RWPE1 (cell line): ENCODE measurements at regions not wholly inside any gene's neighbourhood (a gene's known extent, or its start where the extent isn't known, plus 50 kb on each side); places are given as distances from the start of the nearest gene placed in this dataset.
"Not testable (repeated sequence)": the region's sequence is repeated elsewhere in the genome, so short reads cannot be mapped to it uniquely, and the experiment has no call there.

Experiments
- CTCF ChIA-PET: fragments of 350-600 bp; sonication (Branson Sonifier 250); formaldehyde crosslinking; extraction: SDS; loops from one replicate; lab custom pipeline; 2021; lab: Yijun Ruan, JAX
- POLR2A ChIA-PET: fragments of 400-600 bp; formaldehyde crosslinking; extraction: SDS; loops from one replicate; lab custom pipeline; 2020; ENCODE audit warnings: antibody characterized with exemption; ENCODE audit not compliant: low non-redundant PET; lab: Yijun Ruan, JAX
- DNase-seq: peaks from one replicate; pipeline ENCODE4 v3.0.0; 2012; ENCODE audit warnings: low spot score
- H3K27ac ChIP-seq: fragments of 450-650 bp; 2 replicates; pipeline ENCODE4 v1.5.1; 2017
- TF ChIP-seq, protein P1 (sequence below): fragments of 450-650 bp; conservative IDR thresholded peaks from 2 replicates; pipeline ENCODE4 v1.5.1; 2017; ENCODE audit warnings: low read depth, mild to moderate bottlenecking

DNA sequence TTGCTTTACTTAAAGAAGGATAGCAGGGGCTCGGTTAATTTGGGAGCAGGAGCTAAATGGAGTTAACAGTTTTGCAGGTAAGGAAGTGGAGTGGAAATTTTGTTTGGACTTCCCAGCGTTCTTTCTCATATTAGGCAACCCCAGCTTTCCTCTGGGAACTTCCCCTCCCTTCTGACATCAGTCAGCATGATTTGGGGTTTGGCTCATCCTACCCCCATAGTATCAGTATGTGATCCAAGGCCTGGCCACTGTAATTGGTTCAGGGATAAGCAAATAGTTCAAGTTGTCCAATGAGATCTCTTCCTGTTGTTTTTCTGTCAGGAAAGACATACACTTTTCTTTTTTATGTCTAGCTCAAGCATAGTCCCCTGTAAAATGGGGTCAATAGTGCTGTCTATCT lies 125.6 kb upstream of the CDK6 start:
- H3K27ac ChIP-seq = no peak overlapping the region
- CTCF ChIA-PET = interaction anchor here (0.6 to 0.7 kb wide), 2 partner anchors 20 to 119 kb away, joined by 3 read pairs; no protein-coding TSS in a partner anchor
- TF ChIP-seq, protein P1, sequence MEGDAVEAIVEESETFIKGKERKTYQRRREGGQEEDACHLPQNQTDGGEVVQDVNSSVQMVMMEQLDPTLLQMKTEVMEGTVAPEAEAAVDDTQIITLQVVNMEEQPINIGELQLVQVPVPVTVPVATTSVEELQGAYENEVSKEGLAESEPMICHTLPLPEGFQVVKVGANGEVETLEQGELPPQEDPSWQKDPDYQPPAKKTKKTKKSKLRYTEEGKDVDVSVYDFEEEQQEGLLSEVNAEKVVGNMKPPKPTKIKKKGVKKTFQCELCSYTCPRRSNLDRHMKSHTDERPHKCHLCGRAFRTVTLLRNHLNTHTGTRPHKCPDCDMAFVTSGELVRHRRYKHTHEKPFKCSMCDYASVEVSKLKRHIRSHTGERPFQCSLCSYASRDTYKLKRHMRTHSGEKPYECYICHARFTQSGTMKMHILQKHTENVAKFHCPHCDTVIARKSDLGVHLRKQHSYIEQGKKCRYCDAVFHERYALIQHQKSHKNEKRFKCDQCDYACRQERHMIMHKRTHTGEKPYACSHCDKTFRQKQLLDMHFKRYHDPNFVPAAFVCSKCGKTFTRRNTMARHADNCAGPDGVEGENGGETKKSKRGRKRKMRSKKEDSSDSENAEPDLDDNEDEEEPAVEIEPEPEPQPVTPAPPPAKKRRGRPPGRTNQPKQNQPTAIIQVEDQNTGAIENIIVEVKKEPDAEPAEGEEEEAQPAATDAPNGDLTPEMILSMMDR = no peak
- DNase-seq = no peak
- POLR2A ChIA-PET = no interaction called here

DNA sequence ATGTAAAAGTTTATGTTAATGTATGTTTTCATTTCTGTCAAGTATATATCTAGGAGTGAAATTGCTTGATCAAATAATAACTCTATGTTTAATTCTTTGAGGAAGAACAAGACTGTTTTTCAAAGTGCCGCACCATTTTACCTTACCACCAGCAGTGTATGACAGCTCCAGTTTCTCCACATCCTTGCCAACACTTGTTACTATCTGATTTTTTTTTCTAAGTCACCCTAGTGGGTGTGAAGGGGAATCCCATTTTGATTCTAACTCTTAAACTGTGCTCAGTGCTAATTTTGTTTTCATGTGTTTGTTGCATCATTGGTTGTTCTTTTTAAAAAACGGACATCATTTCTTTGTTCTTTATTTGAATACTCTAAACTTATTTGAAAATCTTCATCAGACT lies 120.2 kb upstream of the CDK6 start:
- CTCF ChIA-PET = interaction anchor here (0.6 kb wide), 1 partner anchor 261 kb away, joined by 5 read pairs; no protein-coding TSS in a partner anchor
- H3K27ac ChIP-seq = no peak overlapping the region
- TF ChIP-seq, protein P1 = no peak
- POLR2A ChIA-PET = no interaction called here
- DNase-seq = no peak

- H3K27ac ChIP-seq = no peak overlapping the region
- POLR2A ChIA-PET = no interaction called here
- TF ChIP-seq, protein P1 = no peak
- CTCF ChIA-PET = no interaction called here
- DNase-seq = no peak
These were observed 118.7 kb upstream of the CDK6 start for GRCh38 chr7:92955081-92955480.

DNA sequence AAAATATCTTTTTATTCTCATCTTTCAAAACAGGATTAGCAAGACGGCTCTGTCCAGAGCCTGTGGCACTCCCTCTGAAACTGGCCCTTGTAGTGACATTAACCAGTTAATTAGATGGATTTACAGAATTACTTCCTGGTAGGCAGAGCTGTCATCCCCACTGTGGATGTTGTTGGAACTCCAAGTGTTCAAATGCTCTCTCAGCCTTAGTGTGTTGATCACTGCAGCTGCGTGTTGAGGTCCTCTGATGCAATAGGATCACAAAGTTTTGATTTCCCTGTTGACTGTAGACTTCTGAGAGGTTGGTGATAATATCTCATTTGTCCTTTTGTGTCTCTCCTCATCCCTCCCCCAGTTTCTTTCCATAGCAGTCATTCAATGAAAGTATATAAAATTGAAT lies 117.3 kb upstream of the CDK6 start:
- DNase-seq = no peak
- TF ChIP-seq, protein P1 = no peak
- no peak overlapping the region for H3K27ac ChIP-seq
- POLR2A ChIA-PET = no interaction called here
- CTCF ChIA-PET = no interaction called here

DNA sequence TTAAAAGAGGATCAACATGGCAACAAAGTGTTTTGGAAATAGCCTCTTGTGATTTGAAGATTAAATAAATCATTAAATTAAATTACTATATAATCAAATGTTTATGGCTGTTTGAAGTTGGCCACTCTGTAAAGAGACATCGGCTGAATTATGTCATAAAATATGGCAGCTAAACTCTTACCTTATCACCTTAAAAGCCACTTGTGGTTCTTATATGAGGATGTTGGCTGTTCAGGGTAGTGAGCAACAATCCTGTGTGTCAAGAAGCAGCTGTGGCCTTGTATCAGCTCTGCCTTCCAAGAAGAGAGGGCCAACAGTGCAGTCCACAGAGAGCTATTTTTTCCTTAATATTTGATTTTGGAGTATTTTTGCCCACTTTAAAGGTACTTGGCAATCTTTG lies 113.4 kb upstream of the CDK6 start:
- ChIA-PET POLR2A (no interaction called here), CTCF (no interaction called here)
- no peak for DNase-seq
- H3K27ac ChIP-seq = no peak overlapping the region
- TF ChIP-seq, protein P1 = no peak

DNA sequence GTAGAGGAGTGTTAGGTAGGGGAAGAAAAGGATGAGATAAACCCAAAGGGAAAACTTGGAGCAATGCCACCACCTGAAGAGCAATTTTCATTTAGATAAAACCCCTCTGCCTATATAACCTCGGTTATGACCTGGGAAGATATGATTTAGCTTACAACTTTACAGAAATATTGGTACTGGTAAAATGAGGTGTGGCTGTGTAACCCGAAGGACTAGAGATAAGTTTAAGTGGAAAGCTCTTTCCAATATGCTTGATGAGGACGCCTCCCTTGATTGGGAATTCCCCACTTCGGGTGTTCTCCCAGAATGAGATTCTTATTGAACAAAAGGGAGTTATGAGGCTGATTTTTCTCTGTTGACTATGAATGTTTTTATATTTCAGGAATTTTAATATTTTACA lies 109.5 kb upstream of the CDK6 start:
- ChIA-PET CTCF (no interaction called here), POLR2A (no interaction called here)
- TF ChIP-seq, protein P1 = no peak
- DNase-seq = no peak
- no peak overlapping the region for H3K27ac ChIP-seq

- ChIA-PET CTCF (no interaction called here), POLR2A (no interaction called here)
- no peak for DNase-seq
- TF ChIP-seq, protein P1 = no peak
- H3K27ac ChIP-seq = no peak overlapping the region
These were observed 108.3 kb upstream of the CDK6 start for GRCh38 chr7:92944633-92945032.

GRCh38 chr7:92942706-92943105 lies 106.3 kb upstream of the CDK6 start:
- POLR2A ChIA-PET, CTCF ChIA-PET, DNase-seq, H3K27ac ChIP-seq: not testable (repeated sequence)
